Transverse colon (tissue), 4 donors: ENCODE measurements at regions not wholly inside any gene's neighbourhood (a gene's known extent, or its start where the extent isn't known, plus 50 kb on each side); places are given as distances from the start of the nearest gene placed in this dataset.

Source experiments
- CTCF ChIP-seq, 5 experiments: fragments of 200-600 bp in 3 of 5; fragments of 450-650 bp in 2 of 5; sonication (generic) in 3 of 5; IDR thresholded peaks; 1 replicate in 2 of 5; 2 replicates in 3 of 5; pipeline ENCODE4 v1.5.1; 2016 to 2017; ENCODE audit warnings: antibody characterized with exemption in 5 of 5, inconsistent platforms in 3 of 5, mild to moderate bottlenecking in 2 of 5, moderate library complexity in 1 of 5
- POLR2A ChIP-seq: fragments of 450-650 bp; IDR thresholded peaks from one replicate; pipeline ENCODE4 v1.6.1; 2016; ENCODE audit warnings: antibody characterized with exemption, mild to moderate bottlenecking, moderate library complexity
- POLR2AphosphoS5 ChIP-seq, 3 donors: sonication (generic); formaldehyde crosslinking; IDR thresholded peaks; one replicate each; pipeline ENCODE4 v1.6.1; 2016; ENCODE audit warnings: antibody characterized with exemption in 3 of 3

- TF ChIP-seq POLR2AphosphoS5 (IDR thresholded peaks at IDR 0.05) (no peak), POLR2A (no peak), CTCF (IDR thresholded peaks at IDR 0.05) (no peak)
Observed at GRCh38 chr20:37577981-37578380, 50.3 kb upstream of the BLCAP start.
